ENCODE measurements at regions not wholly inside any gene's neighbourhood (a gene's known extent, or its start where the extent isn't known, plus 50 kb on each side); places are given as distances from the start of the nearest gene placed in this dataset.

DNA sequence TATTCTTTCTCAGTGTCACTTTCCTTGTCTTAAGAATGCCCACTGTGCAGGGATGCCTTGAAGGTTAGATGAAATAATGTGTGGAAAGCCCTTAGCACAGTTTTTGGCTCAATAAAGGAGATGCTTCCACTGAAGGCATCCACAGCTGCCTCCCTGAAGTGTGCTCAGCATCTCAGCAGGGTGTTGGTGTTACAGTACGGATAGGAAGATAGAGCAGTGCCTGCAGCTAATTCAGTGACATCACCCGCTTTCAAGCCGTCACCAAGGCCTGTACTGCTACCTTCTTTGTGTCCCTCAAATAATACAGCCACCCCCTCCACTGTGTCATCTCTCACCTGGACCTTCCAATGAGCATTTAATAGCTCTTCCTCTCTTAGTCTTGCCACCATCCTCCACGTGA is 59.0 kb downstream of the NDUFS5 start:
- Histone ChIP-seq H3K36me3 (ENCODE audit: insufficient read depth, low read length) (no peaks in the 10 kb centered on the region), H3K4me3 (no peak overlapping the region), H3K9me3 (ENCODE audit: low read depth, low read length) (no peaks in the 10 kb centered on the region), H3K9ac (ENCODE audit: insufficient read length) (no peak overlapping the region), H3K27ac (no peak overlapping the region)
- no peak for TF ChIP-seq EZH2 (IDR thresholded peaks at IDR 0.05)
- no peak for TF ChIP-seq FOXP2 (optimal IDR thresholded peaks at IDR 0.05; ENCODE audit: control extremely low read depth, extremely low read length, insufficient read depth)
- TF ChIP-seq POLR2AphosphoS5 (IDR thresholded peaks at IDR 0.05; ENCODE audit: borderline replicate concordance, low read depth, low read length), result no peak
- no peak for DNase-seq (ENCODE audit: low read depth, low spot score)

DNA sequence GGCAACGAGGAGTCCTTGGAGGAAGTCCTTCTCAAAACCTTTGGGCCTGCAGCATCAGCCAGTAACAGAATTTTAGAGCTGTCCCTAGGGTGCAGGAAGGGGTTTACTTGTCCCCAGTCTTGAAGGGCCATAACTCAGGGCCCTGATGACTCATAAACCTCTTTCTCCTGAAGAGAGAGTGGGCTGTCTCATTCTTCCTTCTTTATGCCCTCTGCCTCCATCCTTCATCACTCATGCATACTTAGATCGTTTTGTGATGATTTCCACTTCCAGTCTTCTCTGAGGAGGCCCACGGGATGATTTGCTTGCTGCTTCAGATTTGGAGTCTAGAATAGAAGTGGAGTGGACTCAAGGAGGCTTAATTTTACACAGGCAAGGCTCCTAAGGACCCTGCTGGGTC is 60.2 kb downstream of the NDUFS5 start:
- DNase-seq (ENCODE audit: low read depth, low spot score), result no peak
- no peak overlapping the region for H3K4me3 ChIP-seq
- H3K9me3 ChIP-seq (ENCODE audit: low read depth, low read length), result no peaks in the 10 kb centered on the region
- H3K9ac ChIP-seq (ENCODE audit: insufficient read length), result no peak overlapping the region
- H3K27ac ChIP-seq, result no peak overlapping the region
- no peak for TF ChIP-seq EZH2 (IDR thresholded peaks at IDR 0.05)
- no peak for TF ChIP-seq FOXP2 (optimal IDR thresholded peaks at IDR 0.05; ENCODE audit: control extremely low read depth, extremely low read length, insufficient read depth)
- no peak for TF ChIP-seq POLR2AphosphoS5 (IDR thresholded peaks at IDR 0.05; ENCODE audit: borderline replicate concordance, low read depth, low read length)
- no peaks in the 10 kb centered on the region for H3K36me3 ChIP-seq (ENCODE audit: insufficient read depth, low read length)

DNA sequence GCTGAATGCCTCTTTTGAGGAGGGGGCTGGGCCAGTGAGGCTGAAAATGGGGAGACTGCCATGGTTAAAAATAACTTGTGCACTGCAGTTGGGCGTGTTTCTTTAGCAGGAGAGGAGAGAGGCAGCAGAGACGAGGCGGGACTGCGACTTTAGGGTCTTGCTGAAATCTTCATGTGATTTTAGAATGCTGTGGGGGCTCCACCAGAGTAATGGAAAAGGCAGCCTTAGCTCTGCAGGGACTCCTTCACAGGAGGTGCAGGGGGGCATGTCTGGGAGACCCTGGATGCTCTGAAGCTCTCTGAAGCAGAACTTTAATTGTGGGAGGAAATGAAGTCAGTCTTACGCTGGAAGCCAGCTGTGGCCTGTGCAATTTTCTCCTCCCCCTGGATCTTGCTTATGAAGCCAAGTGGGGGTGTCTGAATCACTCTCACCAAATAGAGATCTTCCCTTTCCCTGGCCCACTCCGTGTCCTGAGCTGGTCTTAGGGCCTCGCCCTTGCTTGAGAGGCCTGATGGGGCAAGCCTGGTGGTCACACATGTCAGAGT is 60.8 kb downstream of the NDUFS5 start:
- no peak overlapping the region for H3K27ac ChIP-seq
- no peak for DNase-seq (ENCODE audit: low read depth, low spot score)
- H3K9me3 ChIP-seq (ENCODE audit: low read depth, low read length), result no peaks in the 10 kb centered on the region
- H3K9ac ChIP-seq (ENCODE audit: insufficient read length), result no peak overlapping the region
- H3K4me3 ChIP-seq, result no peak overlapping the region
- H3K36me3 ChIP-seq (ENCODE audit: insufficient read depth, low read length), result no peaks in the 10 kb centered on the region
- TF ChIP-seq POLR2AphosphoS5 (IDR thresholded peaks at IDR 0.05; ENCODE audit: borderline replicate concordance, low read depth, low read length) (no peak), EZH2 (IDR thresholded peaks at IDR 0.05) (no peak), FOXP2 (optimal IDR thresholded peaks at IDR 0.05; ENCODE audit: control extremely low read depth, extremely low read length, insufficient read depth) (no peak)

DNA sequence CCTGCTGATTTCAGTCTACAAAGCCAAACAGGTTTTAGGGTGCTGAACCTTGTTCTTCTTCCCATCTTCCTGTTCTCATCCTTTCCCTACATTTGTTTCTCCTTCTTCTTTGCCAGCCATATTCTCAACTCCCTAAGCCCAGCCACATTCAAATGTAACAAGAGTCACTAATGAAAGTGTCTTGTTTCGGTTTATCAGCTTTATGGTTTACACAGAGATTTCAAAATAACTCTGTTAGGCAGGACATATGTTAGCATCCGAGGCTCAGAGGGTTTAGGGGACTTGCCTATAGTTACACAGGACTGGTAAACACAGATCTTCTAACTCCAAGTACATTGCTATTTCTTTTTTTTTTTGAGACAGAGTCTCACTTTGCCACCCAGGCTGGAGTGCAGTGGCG is 61.3 kb downstream of the NDUFS5 start:
- Histone ChIP-seq H3K9ac (ENCODE audit: insufficient read length) (no peak overlapping the region), H3K9me3 (ENCODE audit: low read depth, low read length) (no peaks in the 10 kb centered on the region), H3K27ac (no peak overlapping the region), H3K4me3 (no peak overlapping the region), H3K36me3 (ENCODE audit: insufficient read depth, low read length) (no peaks in the 10 kb centered on the region)
- TF ChIP-seq FOXP2 (optimal IDR thresholded peaks at IDR 0.05; ENCODE audit: control extremely low read depth, extremely low read length, insufficient read depth), result no peak
- no peak for DNase-seq (ENCODE audit: low read depth, low spot score)

DNA sequence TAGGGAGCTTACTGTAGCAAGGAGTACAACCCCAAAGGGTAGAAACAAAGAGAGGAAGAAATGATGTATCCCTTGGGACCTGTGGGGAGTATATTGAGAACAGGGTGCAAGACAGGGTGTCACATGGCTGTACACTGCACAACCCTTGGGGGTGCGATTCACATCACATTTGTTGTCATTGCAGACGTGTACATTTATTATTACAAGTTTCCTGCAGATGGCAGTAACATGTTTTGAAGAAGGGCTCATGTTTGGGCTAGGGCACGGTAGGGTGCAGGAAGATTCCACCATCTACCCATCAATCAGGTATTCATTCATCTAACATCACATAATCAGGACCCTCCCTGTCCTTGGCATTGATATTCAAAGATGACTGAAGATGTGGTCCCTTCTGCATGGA is 62.5 kb downstream of the NDUFS5 start:
- Histone ChIP-seq H3K9me3 (ENCODE audit: low read depth, low read length) (no peaks in the 10 kb centered on the region), H3K36me3 (ENCODE audit: insufficient read depth, low read length) (no peaks in the 10 kb centered on the region), H3K9ac (ENCODE audit: insufficient read length) (no peak overlapping the region), H3K27ac (no peak overlapping the region), H3K4me3 (no peak overlapping the region)
- TF ChIP-seq POLR2AphosphoS5 (IDR thresholded peaks at IDR 0.05; ENCODE audit: borderline replicate concordance, low read depth, low read length) (no peak), FOXP2 (optimal IDR thresholded peaks at IDR 0.05; ENCODE audit: control extremely low read depth, extremely low read length, insufficient read depth) (no peak), EZH2 (IDR thresholded peaks at IDR 0.05) (no peak)
- DNase-seq (ENCODE audit: low read depth, low spot score), result no peak

DNA sequence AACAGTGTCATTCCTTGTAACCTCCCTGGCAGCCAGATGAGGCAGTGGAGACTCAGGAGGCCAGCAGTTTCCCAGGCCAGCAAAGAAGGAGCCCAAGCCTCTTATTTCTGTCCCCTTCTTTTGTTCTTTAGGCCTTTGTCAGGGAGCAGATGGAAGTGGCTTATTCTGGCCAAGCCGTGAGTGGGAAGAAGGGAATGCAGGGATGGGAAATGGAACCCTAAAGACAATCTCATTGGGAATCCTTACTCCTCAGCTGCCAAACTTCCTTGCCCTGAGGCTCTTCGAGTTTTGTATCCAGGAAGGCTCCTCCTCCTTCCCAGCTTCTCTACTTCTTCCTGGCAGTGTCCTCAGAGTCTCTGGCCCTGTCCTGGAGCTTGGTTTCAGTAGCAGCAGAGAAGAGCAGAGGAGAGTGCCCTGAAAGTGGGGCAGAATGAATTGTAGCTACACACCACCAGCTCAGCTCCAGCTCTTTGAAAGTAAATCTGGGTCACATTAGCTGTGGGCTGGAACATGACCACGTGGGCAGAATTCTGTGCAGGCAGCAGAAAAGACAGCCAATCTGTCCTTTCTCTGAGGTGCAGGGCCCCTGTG is 63.9 kb downstream of the NDUFS5 start:
- no peak for DNase-seq (ENCODE audit: low read depth, low spot score)
- H3K9ac ChIP-seq (ENCODE audit: insufficient read length), result peak overlapping the region; percentile 40
- no peaks in the 10 kb centered on the region for H3K36me3 ChIP-seq (ENCODE audit: insufficient read depth, low read length)
- H3K9me3 ChIP-seq (ENCODE audit: low read depth, low read length), result no peaks in the 10 kb centered on the region
- H3K4me3 ChIP-seq, result peak overlapping the region; percentile 37
- TF ChIP-seq FOXP2 (optimal IDR thresholded peaks at IDR 0.05; ENCODE audit: control extremely low read depth, extremely low read length, insufficient read depth) (no peak), POLR2AphosphoS5 (IDR thresholded peaks at IDR 0.05; ENCODE audit: borderline replicate concordance, low read depth, low read length) (no peak), EZH2 (IDR thresholded peaks at IDR 0.05) (no peak)
- H3K27ac ChIP-seq, result peak overlapping the region; percentile 57; the same call in 1 of the 2 replicates

DNA sequence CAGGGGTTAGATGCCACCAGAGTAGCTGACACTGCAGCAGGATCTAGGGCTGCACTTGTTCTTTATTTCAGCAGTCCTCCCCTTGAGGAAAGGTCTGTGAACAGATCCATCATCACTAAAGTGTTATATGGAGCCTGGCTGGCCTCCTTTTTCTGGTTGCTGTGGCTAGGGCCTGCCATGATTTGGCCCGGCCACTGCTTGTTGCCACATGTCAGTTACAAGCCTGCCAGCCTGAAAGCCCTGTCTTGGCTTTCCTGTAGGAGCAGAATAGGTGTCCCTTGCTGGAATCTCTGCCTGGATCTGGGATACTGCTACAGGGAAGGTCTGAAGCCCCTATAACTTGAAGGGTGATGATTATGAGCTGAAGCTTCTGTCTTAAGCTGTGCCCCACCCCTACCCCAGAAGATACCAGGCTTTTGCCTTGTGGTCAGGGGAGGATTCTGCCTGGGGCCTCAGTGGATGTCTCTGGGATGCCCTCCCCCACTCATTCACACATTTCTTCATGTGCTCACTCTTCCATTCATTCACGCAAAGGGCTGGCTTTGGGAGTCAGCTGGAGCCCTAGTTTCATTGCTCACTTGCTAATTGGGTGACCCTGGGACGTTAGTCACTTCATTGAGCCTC is 64.7 kb downstream of the NDUFS5 start:
- no peak for DNase-seq (ENCODE audit: low read depth, low spot score)
- Histone ChIP-seq H3K27ac (no peak overlapping the region), H3K9ac (ENCODE audit: insufficient read length) (no peak overlapping the region)

DNA sequence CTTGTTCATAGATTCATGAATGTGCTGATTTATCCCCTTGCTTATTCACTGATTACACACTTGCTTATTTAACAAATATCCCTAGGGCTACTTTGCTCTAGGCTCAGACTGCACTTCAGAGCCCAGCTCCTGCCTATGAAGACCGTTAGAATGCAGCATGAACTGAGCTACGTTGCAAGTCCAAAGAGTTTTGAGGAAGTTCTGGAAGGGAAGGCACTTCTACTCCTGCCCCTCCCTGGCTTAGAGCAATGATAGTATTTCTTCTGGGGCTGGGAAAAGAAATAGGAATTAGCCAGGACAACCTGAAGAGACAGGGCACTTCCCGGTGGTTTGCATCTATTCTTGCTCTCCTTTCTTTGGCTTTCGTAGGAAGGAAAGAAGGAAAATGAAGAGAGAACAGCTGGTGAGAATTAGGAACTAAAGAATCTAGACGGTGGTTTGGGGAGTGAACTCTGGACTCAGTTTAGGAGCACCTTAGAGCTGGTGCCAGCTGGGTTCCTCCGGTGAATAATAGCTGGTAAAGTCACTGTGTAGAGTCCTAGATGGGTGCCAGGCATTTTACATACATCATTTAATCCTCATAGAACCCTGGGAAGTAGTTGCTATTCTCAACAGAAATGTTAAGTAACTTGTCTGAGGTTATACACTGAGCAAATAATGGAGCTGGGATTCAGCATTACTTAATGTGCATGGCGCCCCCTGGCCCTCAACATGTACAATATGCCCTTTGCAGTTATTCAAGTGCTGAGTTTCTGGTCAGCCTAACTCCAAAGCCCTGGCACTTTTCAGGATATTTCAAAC is 65.9 kb downstream of the NDUFS5 start:
- Histone ChIP-seq H3K9me3 (ENCODE audit: low read depth, low read length) (no peaks in the 10 kb centered on the region), H3K27ac (no peak overlapping the region; the same call in 1 of the 2 replicates), H3K4me3 (peak overlapping the region; percentile 28), H3K36me3 (ENCODE audit: insufficient read depth, low read length) (no peaks in the 10 kb centered on the region), H3K9ac (ENCODE audit: insufficient read length) (no peak overlapping the region)
- peak; percentile 64 for DNase-seq (ENCODE audit: low read depth, low spot score)
- TF ChIP-seq EZH2 (IDR thresholded peaks at IDR 0.05) (no peak), POLR2AphosphoS5 (IDR thresholded peaks at IDR 0.05; ENCODE audit: borderline replicate concordance, low read depth, low read length) (no peak), FOXP2 (optimal IDR thresholded peaks at IDR 0.05; ENCODE audit: control extremely low read depth, extremely low read length, insufficient read depth) (no peak)

More for the DNA sequence above, 64.7 kb downstream of the NDUFS5 start:
- Histone ChIP-seq H3K4me3 (no peak overlapping the region; the same call in 1 of the 2 replicates), H3K9me3 (ENCODE audit: low read depth, low read length) (no peaks in the 10 kb centered on the region), H3K36me3 (ENCODE audit: insufficient read depth, low read length) (no peaks in the 10 kb centered on the region)
- TF ChIP-seq EZH2 (IDR thresholded peaks at IDR 0.05) (no peak), FOXP2 (optimal IDR thresholded peaks at IDR 0.05; ENCODE audit: control extremely low read depth, extremely low read length, insufficient read depth) (no peak), POLR2AphosphoS5 (IDR thresholded peaks at IDR 0.05; ENCODE audit: borderline replicate concordance, low read depth, low read length) (no peak)
